MM.1S (cell line): ENCODE measurements at regions not wholly inside any gene's neighbourhood (a gene's known extent, or its start where the extent isn't known, plus 50 kb on each side); places are given as distances from the start of the nearest gene placed in this dataset.

Experiments
- DNase-seq: peaks from one replicate; pipeline ENCODE4 v3.0.0-alpha.2; 2015
- H2AFZ ChIP-seq: fragments of 300-600 bp; sonication (generic); 2 replicates; pipeline ENCODE4 v1.6.0; 2016; ENCODE audit warnings: antibody characterized with exemption, low read length
- H3F3A ChIP-seq: fragments of 300-600 bp; sonication (generic); 2 replicates; pipeline ENCODE4 v1.6.1; 2016; ENCODE audit warnings: mild to moderate bottlenecking, antibody characterized with exemption, low read length, moderate library complexity, mixed read lengths; ENCODE audit not compliant: insufficient read depth
- H3K27ac ChIP-seq: fragments of 300-600 bp; sonication (generic); 2 replicates; pipeline ENCODE4 v1.5.1; 2016; ENCODE audit warnings: mild to moderate bottlenecking, low read length
- H3K27me3 ChIP-seq: fragments of 300-600 bp; sonication (generic); replicated peaks from 2 replicates; pipeline ENCODE4 v1.6.0; 2016; ENCODE audit warnings: low read length; ENCODE audit not compliant: insufficient read depth
- H3K36me3 ChIP-seq: fragments of 300-600 bp; sonication (generic); replicated peaks from 2 replicates; pipeline ENCODE4 v1.6.1; 2016; ENCODE audit warnings: mild to moderate bottlenecking, low read length, mixed read lengths; ENCODE audit not compliant: insufficient read depth
- H3K4me1 ChIP-seq: fragments of 300-600 bp; sonication (generic); 2 replicates; pipeline ENCODE4 v1.6.1; 2016; ENCODE audit warnings: low read length, mixed read lengths
- H3K4me2 ChIP-seq: fragments of 300-600 bp; sonication (generic); 2 replicates; pipeline ENCODE4 v1.6.0; 2016; ENCODE audit warnings: low read depth, low read length
- H3K4me3 ChIP-seq: fragments of 300-600 bp; sonication (generic); 2 replicates; pipeline ENCODE4 v1.5.1; 2016; ENCODE audit warnings: low read length, mixed read lengths
- H3K79me2 ChIP-seq: fragments of 300-600 bp; sonication (generic); 2 replicates; pipeline ENCODE4 v1.6.1; 2016; ENCODE audit warnings: mixed run types, low read length, mixed read lengths
- H3K9ac ChIP-seq: fragments of 300-600 bp; sonication (generic); 2 replicates; pipeline ENCODE4 v1.6.1; 2016; ENCODE audit warnings: low read length, mixed read lengths
- H3K9me2 ChIP-seq: fragments of 300-600 bp; sonication (generic); replicated peaks from 2 replicates; pipeline ENCODE4 v1.6.1; 2016; ENCODE audit warnings: mild to moderate bottlenecking, low read length, mixed read lengths; ENCODE audit not compliant: insufficient read depth
- H3K9me3 ChIP-seq: fragments of 300-600 bp; sonication (generic); replicated peaks from 2 replicates; pipeline ENCODE4 v1.6.1; 2016; ENCODE audit warnings: mild to moderate bottlenecking, low read length, mixed read lengths; ENCODE audit not compliant: insufficient read depth
- H4K20me1 ChIP-seq: fragments of 300-600 bp; sonication (generic); 2 replicates; pipeline ENCODE4 v1.6.1; 2016; ENCODE audit warnings: mild to moderate bottlenecking, low read length, moderate library complexity, mixed read lengths; ENCODE audit not compliant: insufficient read depth
- CTCF ChIP-seq: fragments of 300-600 bp; sonication (generic); IDR thresholded peaks from 2 replicates; pipeline ENCODE4 v1.5.1; 2016; ENCODE audit warnings: antibody characterized with exemption, low read length, mixed read lengths
- EZH2 ChIP-seq: fragments of 300-600 bp; sonication (generic); optimal IDR thresholded peaks from 2 replicates; pipeline ENCODE3; 2017; ENCODE audit warnings: low read depth, mild to moderate bottlenecking, antibody characterized with exemption, low read length, mixed read lengths
- EZH2phosphoT487 ChIP-seq: fragments of 300-600 bp; sonication (generic); IDR thresholded peaks from 2 replicates; pipeline ENCODE4 v1.6.1; 2018; ENCODE audit warnings: antibody characterized with exemption, low read length

- Histone ChIP-seq H3K4me1 (no peaks in the 10 kb centered on the region), H3K9me3 (no peaks in the 10 kb centered on the region), H3F3A (no peaks in the 10 kb centered on the region), H2AFZ (no peak overlapping the region), H4K20me1 (no peaks in the 10 kb centered on the region), H3K9ac (no peak overlapping the region), H3K4me2 (no peak overlapping the region), H3K4me3 (no peak overlapping the region), H3K9me2 (no peaks in the 10 kb centered on the region), H3K36me3 (no peaks in the 10 kb centered on the region), H3K27ac (no peak overlapping the region), H3K79me2 (no peaks in the 10 kb centered on the region), H3K27me3 (no peaks in the 10 kb centered on the region)
- no peak for DNase-seq
- no peak for TF ChIP-seq EZH2
- no peak for TF ChIP-seq CTCF
- no peak for TF ChIP-seq EZH2phosphoT487
Measured at GRCh38 chr11:28539239-28540030, 431.2 kb downstream of the METTL15 start.

GRCh38 chr11:28537822-28538221 is 429.6 kb downstream of the METTL15 start:
- no peak for TF ChIP-seq EZH2phosphoT487
- no peak for TF ChIP-seq EZH2
- TF ChIP-seq CTCF, result no peak
- Histone ChIP-seq H3K4me1 (no peaks in the 10 kb centered on the region), H3K9ac (no peak overlapping the region), H3K27me3 (no peaks in the 10 kb centered on the region), H3K9me3 (no peaks in the 10 kb centered on the region), H3K4me2 (no peak overlapping the region), H4K20me1 (no peaks in the 10 kb centered on the region), H2AFZ (no peak overlapping the region), H3K9me2 (no peaks in the 10 kb centered on the region), H3K36me3 (no peaks in the 10 kb centered on the region), H3K4me3 (no peak overlapping the region), H3K27ac (no peak overlapping the region), H3K79me2 (no peaks in the 10 kb centered on the region), H3F3A (no peaks in the 10 kb centered on the region)
- no peak for DNase-seq

- no peaks in the 10 kb centered on the region for H3K4me1 ChIP-seq
- TF ChIP-seq EZH2phosphoT487 (no peak), EZH2 (no peak), CTCF (no peak)
- no peaks in the 10 kb centered on the region for H3K36me3 ChIP-seq
- H3F3A ChIP-seq, result no peaks in the 10 kb centered on the region
- H3K4me2 ChIP-seq, result no peak overlapping the region
- H3K9me3 ChIP-seq, result no peaks in the 10 kb centered on the region
- H2AFZ ChIP-seq, result no peak overlapping the region
- DNase-seq, result no peak
- no peaks in the 10 kb centered on the region for H4K20me1 ChIP-seq
- no peaks in the 10 kb centered on the region for H3K27me3 ChIP-seq
- no peaks in the 10 kb centered on the region for H3K79me2 ChIP-seq
- H3K27ac ChIP-seq, result no peak overlapping the region
- H3K4me3 ChIP-seq, result no peak overlapping the region
- no peaks in the 10 kb centered on the region for H3K9me2 ChIP-seq
- H3K9ac ChIP-seq, result no peak overlapping the region
Measured at GRCh38 chr11:28536504-28537267, 428.5 kb downstream of the METTL15 start.
